ENCODE measurements at regions not wholly inside any gene's neighbourhood (a gene's known extent, or its start where the extent isn't known, plus 50 kb on each side); places are given as distances from the start of the nearest gene placed in this dataset.

DNA sequence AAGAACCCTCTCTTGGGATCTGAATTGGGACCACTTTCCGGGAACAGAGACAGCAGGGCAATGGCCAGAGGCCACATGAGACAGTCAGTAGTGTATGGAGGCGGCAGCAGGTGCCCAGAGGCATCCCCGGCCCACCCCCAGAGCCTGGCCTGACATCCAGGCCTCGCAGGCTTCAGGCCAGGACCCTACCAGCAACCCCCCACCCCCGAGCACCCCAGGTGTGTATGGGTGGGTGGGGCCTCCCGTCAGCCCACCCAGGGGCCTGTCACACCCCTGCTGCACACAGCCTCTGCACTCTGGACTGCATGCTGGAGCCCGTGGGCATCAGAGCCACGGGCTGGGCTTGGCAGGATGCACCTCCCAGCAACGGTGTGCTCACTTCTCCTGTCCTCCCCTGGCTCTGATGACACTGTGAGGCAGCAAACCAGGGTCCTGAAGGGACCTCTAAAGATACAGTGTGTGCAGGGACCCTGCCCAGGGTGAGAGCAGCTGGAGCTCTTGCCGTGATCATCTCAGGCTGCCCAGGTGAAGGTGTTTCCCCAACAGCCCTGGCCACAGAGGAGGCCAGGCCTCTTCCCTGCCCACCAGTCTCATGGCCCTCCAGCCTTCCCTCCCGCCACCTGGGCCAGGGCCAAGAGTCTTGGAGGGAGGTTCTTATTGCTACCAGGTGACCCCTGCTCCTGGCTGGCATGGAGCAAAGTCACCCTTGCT lies 88.8 kb upstream of the SEPTIN5 start:
- DNase-seq: no peak

GRCh38 chr22:19626042-19626587 lies 88.2 kb upstream of the SEPTIN5 start:
- no peak for DNase-seq

- DNase-seq: no peak
These were observed 87.6 kb upstream of the SEPTIN5 start for GRCh38 chr22:19626666-19627065.

DNA sequence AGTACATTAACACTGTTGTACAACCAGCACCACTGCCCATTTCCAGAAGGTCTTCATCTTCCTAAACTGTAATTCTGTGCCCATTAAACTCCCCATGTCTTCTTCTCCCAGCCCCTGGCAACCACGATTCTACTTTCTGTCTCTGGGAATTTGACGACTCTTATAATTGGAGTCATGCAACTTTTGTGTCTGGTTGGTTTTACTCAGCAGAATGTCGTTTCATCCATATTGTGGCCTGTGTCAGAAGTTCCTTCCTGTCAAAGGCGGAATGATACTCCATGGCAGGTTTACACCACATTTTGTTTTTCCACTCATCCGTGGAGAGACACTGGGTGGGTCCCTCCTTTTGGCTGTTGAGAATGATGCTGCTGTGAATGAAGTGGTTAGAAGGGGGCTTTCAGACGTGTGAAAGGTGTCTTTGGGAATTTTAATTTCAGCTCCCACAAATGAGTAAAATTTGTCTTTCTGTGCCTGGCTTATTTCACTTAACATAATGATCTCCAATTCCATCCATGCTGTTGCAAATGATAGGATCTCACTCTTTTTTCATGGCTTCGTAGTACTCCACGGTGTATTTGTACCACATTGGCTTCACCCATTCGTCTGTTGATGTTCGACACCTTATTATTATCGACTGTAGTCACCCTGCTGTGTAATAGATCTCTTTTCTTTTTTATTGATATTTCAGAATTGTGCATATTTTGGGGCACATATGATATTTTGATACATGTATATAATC lies 86.1 kb upstream of the SEPTIN5 start:
- DNase-seq: no peak

DNA sequence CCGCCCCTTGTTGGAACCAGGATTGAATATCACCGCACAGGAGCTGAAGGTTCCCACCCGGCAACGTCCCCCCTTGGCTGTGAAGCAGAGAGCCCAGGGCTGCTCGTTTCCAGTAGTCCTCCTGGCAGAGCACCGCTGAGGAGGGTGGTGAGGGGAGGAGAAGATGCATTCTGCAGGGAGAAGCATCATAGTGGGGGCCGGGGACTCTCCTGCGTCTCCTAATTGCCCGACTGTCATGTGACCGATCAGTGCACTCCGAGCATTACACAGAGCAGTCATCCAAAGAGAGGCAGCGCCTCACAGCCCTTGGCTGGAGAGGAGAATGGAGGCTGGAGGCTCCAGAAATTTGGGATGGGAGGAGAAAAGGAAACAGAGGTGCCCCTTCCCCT lies 85.0 kb upstream of the SEPTIN5 start:
- no peak for DNase-seq

GRCh38 chr22:19629720-19630419 lies 84.4 kb upstream of the SEPTIN5 start:
- peak; percentile 45 to 65 for DNase-seq

DNA sequence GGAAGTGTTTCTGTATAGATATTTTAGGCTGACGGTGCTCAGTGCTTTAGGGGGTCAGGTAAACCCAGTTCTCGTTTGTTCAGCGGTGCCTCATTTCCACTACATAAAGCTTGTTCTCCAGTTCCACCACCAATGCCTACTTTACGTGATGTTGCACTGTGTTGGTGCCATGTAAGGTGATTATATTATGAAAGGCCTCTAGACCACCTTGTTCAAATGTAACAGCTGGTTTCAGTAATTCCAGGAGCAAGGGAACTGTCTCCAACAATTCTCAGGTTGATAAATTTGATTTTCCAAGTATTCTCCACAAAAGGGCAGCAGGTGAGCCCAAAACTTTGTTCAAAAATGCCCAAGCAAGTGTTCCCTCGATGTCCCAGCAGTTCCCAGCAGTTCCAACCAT lies 83.7 kb upstream of the SEPTIN5 start:
- no peak for DNase-seq

DNA sequence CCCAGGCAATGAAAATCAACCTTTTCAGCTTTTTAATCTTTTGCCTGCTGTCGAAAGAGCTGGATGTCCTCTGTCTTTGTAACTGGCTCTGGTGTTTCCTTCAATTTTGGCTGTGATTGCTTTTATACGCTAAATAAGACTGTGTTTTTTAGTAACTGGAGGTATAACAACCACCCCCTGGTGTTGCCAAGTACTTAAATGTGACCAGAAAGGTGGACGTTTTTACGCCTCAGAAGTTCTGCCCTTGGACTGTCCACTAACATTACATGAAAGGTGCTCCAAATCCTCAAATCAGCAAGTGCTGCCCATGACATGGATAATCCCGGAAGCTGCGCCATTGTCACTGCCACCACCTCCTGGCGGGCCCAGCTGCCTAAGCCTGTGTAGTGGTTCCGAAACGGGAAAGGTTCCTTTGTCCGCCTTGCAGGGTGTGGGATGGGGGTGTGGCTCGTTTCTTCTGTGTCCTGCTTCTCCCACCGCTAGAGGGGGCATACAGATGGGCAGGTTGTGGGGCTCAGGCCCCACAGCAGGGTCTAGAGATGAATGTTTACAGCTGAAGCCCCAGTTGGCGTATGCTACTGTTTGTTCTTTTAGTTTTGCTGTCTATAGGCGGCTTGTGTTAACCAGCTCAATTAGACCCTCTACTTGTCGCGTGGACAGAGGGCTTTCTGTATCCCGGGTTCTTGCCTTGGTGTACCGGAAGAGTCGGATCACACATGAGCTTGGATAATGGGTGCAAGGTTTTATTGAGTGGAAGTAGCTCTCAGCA lies 82.2 kb upstream of the SEPTIN5 start:
- DNase-seq: no peak

DNA sequence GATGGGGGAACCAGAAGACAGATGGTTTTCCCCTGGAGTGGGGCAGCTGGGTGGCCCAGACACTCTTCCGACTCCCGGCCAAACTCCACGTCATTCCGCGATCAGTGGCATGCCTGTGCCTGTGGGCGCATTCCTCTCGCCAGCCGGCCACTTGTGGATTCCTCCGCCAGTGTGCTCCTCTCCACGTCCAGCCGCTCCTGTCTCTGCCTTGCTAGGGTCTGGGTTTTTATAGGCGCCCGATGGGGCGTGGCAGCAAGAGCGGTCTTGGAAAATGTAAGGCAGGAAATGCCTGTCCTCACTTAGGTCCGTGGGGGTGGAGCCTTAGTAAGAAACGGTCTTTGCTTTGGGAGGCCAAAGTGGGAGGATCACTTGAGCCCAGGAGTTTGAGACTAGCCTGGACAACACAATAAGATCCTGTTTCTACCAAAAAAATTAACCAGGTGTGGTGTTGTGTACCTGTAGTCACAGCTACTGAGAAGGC lies 81.6 kb upstream of the SEPTIN5 start:
- DNase-seq: no peak

- DNase-seq: no peak
These were observed 79.9 kb upstream of the SEPTIN5 start for GRCh38 chr22:19634226-19634975.

DNA sequence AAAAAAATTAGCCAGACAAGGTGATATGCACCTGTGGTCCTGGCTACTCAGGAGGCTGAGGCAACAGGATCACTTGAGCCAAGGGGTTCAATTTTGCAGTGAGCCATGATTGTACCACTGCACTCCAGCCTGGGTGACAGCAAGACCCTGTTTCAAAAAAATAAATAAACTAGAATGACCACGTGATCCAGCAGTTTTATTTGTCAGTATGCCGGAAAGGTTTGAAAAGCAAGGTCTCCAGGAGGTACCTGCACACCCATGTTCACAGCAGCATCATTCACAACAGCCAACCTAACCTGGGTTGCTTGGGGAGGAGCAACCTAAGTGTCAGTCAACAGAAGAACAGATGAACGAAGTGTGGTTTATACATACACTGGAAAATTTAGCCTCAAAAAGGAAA lies 78.7 kb upstream of the SEPTIN5 start:
- no peak for DNase-seq

GRCh38 chr22:19636696-19637407 lies 77.5 kb upstream of the SEPTIN5 start:
- DNase-seq: no peak

GRCh38 chr22:19637408-19638281 lies 76.7 kb upstream of the SEPTIN5 start:
- DNase-seq: no peak

DNA sequence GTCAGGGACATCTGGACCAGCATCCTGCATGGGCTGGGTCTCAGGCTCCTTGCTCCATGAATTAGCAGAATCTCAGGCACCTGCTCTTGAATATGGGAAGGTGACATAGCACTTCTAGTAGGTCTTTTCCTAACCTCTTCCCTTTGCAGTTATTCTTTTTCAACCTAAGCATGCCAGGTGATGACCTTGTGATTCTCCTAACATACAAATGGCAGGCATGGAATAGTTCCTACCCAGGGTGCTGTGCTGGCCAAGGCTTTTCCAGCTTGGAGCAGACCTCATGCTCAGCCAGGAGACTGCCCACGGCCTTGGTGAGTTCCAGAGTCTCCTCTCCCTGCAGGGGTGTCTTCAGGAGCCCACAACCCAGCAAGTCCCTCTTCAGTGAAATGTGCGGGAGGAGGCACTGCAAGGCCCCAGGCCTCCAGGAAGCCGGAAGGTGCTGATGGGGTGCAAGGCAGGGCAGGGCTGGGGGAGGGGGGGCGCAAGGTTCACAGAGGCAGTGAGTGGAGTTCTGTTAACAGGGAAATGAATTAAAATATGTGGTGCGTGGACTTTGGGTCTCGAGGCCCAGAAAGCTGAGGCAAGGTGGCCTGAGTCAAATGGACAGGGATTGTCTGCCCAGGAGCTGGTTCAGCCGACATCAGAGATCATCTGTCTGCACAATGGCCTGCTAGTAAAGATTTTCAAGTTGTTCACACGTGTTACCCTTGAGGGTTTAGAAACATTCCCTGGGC lies 75.9 kb upstream of the SEPTIN5 start:
- DNase-seq: no peak

GRCh38 chr22:19639610-19640135 lies 74.6 kb upstream of the SEPTIN5 start:
- DNase-seq: no peak

DNA sequence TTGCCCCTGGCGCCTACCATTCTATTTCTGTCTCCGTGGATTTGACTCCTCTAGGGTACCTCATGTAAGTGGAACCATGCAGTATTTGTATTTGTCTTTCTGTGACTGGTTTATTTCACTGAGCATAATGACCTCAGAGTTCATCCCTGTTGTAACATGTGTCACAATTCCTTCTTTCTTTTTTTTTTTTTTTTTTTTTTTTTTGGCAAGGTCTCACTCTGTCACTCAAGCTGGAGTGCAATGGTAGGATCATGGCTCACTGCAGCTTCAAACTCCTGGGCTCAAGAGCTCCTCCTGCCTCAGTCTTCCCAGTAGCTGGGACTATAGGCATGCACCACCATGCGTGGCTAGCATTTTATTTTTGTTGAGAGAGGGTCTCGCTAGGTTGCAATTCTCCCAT lies 74.0 kb upstream of the SEPTIN5 start:
- DNase-seq: no peak

GRCh38 chr22:19641254-19641982 lies 72.9 kb upstream of the SEPTIN5 start:
- peak; percentile 80 to 87 for DNase-seq

GRCh38 chr22:19641983-19642451 lies 72.3 kb upstream of the SEPTIN5 start:
- DNase-seq: no peak

Data from NCI-H1930 (cell line).